ENCODE measurements at regions not wholly inside any gene's neighbourhood (a gene's known extent, or its start where the extent isn't known, plus 50 kb on each side); places are given as distances from the start of the nearest gene placed in this dataset.

GRCh38 chr5:82497242-82497641, 219.1 kb upstream of the RPS23 start:
- Mint-ChIP-seq H3K4me3 (no peak overlapping the region), H3K27me3 (ENCODE audit: low read depth) (peaks cover 6% of the 10 kb centered on the region), H3K9me3 (ENCODE audit: insufficient read depth) (no peaks in the 10 kb centered on the region), H3K4me1 (ENCODE audit: low read depth) (no peaks in the 10 kb centered on the region), H3K36me3 (ENCODE audit: low read depth) (no peaks in the 10 kb centered on the region), H3K27ac (no peak overlapping the region)
- POLR2A ChIA-PET, result no interaction called here
- no peak for DNase-seq
- CTCF ChIA-PET, result no interaction called here
- ATAC-seq, result no peak

DNA sequence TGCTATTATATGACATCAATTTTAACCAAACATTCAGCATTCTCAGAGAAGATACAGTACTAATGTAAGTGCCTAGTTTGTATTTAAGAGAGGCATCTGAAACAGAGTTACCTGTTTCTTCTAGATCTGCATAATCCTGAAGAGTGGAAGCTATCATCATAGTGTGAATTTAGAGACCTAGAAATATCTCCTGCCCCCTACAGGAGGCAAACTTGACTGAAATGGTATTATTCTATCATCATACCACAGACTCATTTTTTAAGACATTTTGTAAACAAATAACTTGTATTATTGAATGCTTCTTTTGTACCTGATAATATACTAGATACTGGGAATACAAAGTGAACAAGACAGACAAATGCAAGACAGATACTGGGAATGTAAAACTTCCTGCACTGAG, 216.8 kb upstream of the RPS23 start:
- ChIA-PET CTCF (interaction anchor here (1.0 to 1.6 kb wide), 2 partner anchors 138 to 144 kb away, joined by 3 to 4 read pairs; no protein-coding TSS in a partner anchor), POLR2A (no interaction called here)
- no peak overlapping the region for H3K4me3 Mint-ChIP-seq
- no peaks in the 10 kb centered on the region for H3K4me1 Mint-ChIP-seq (ENCODE audit: low read depth)
- no peak for ATAC-seq
- peaks cover 4% of the 10 kb centered on the region for H3K27me3 Mint-ChIP-seq (ENCODE audit: low read depth)
- no peak overlapping the region for H3K27ac Mint-ChIP-seq
- H3K36me3 Mint-ChIP-seq (ENCODE audit: low read depth), result no peaks in the 10 kb centered on the region
- no peak for DNase-seq
- H3K9me3 Mint-ChIP-seq (ENCODE audit: insufficient read depth), result no peaks in the 10 kb centered on the region

- ChIA-PET CTCF (no interaction called here), POLR2A (no interaction called here)
- H3K27ac Mint-ChIP-seq, result no peak overlapping the region
- H3K4me3 Mint-ChIP-seq, result no peak overlapping the region
- no peaks in the 10 kb centered on the region for H3K4me1 Mint-ChIP-seq (ENCODE audit: low read depth)
- ATAC-seq, result no peak
- H3K36me3 Mint-ChIP-seq (ENCODE audit: low read depth), result no peaks in the 10 kb centered on the region
- H3K9me3 Mint-ChIP-seq (ENCODE audit: insufficient read depth), result no peaks in the 10 kb centered on the region
- no peak for DNase-seq
- no peaks in the 10 kb centered on the region for H3K27me3 Mint-ChIP-seq (ENCODE audit: low read depth)
These were observed 215.1 kb upstream of the RPS23 start for GRCh38 chr5:82493221-82493620.

- H3K4me1 Mint-ChIP-seq (ENCODE audit: low read depth), result no peaks in the 10 kb centered on the region
- CTCF ChIA-PET, result no interaction called here
- H3K4me3 Mint-ChIP-seq, result no peak overlapping the region
- no peaks in the 10 kb centered on the region for H3K27me3 Mint-ChIP-seq (ENCODE audit: low read depth)
- no peak overlapping the region for H3K27ac Mint-ChIP-seq
- no peak for ATAC-seq
- H3K36me3 Mint-ChIP-seq (ENCODE audit: low read depth), result no peaks in the 10 kb centered on the region
- DNase-seq, result no peak
- POLR2A ChIA-PET, result no interaction called here
- H3K9me3 Mint-ChIP-seq (ENCODE audit: insufficient read depth), result no peaks in the 10 kb centered on the region
These were observed 213.2 kb upstream of the RPS23 start for GRCh38 chr5:82491397-82491796.

- H3K36me3 Mint-ChIP-seq (ENCODE audit: low read depth), result no peaks in the 10 kb centered on the region
- ChIA-PET CTCF (no interaction called here), POLR2A (no interaction called here)
- no peak overlapping the region for H3K27ac Mint-ChIP-seq
- H3K4me3 Mint-ChIP-seq, result no peak overlapping the region
- ATAC-seq (no peak), DNase-seq (no peak)
- no peaks in the 10 kb centered on the region for H3K27me3 Mint-ChIP-seq (ENCODE audit: low read depth)
- H3K4me1 Mint-ChIP-seq (ENCODE audit: low read depth), result no peaks in the 10 kb centered on the region
- H3K9me3 Mint-ChIP-seq (ENCODE audit: insufficient read depth), result no peaks in the 10 kb centered on the region
These were observed 211.5 kb upstream of the RPS23 start for GRCh38 chr5:82489683-82490082.

DNA sequence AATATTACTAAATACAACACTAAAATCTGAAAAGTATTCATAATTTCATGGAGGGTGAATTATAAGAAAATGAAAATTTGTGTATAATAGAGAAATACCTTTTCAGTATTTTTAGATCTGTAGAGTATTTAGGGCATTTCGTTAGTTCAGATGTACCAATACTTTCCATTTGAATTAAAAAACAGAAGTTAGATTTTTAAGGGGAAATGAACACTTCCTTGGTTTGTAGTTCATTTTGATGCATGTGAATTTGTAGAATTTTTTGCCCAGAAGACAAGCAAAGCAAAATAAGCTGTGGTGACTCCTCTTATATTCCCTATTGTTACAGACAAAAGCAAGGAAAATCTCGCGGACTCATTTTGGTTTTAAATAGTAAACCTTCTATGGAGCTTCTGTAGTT, 209.0 kb upstream of the RPS23 start:
- no peak overlapping the region for H3K4me3 Mint-ChIP-seq
- H3K9me3 Mint-ChIP-seq (ENCODE audit: insufficient read depth), result no peaks in the 10 kb centered on the region
- no peaks in the 10 kb centered on the region for H3K36me3 Mint-ChIP-seq (ENCODE audit: low read depth)
- peaks cover 6% of the 10 kb centered on the region for H3K27me3 Mint-ChIP-seq (ENCODE audit: low read depth)
- H3K27ac Mint-ChIP-seq, result no peak overlapping the region
- ChIA-PET CTCF (no interaction called here), POLR2A (no interaction called here)
- ATAC-seq (no peak), DNase-seq (no peak)
- no peaks in the 10 kb centered on the region for H3K4me1 Mint-ChIP-seq (ENCODE audit: low read depth)

- POLR2A ChIA-PET, result no interaction called here
- CTCF ChIA-PET, result no interaction called here
These were observed 202.2 kb upstream of the RPS23 start for GRCh38 chr5:82480331-82480730.

DNA sequence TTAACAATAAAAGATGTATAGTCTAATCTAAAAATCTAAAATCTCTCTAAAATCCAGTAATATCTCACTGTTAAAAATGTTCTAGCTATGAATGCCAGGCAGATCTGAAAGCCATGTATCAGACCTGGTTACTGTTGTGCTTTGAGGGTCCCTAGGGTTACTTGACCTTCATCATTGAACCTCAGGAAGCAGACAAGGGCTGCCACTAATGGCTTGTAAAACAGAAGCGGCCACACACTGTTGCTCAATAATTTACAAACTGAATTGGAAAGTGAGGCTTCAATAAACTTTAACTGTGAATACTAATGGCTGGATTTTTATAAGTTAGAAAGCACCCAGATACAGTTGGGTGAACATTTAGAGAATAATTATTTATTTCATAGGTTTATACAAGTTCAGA, 198.0 kb upstream of the RPS23 start:
- H3K36me3 Mint-ChIP-seq (ENCODE audit: low read depth), result no peaks in the 10 kb centered on the region
- H3K27ac Mint-ChIP-seq, result no peak overlapping the region
- H3K4me3 Mint-ChIP-seq, result no peak overlapping the region
- H3K4me1 Mint-ChIP-seq (ENCODE audit: low read depth), result no peaks in the 10 kb centered on the region
- no peaks in the 10 kb centered on the region for H3K9me3 Mint-ChIP-seq (ENCODE audit: insufficient read depth)
- POLR2A ChIA-PET, result no interaction called here
- no peak for ATAC-seq
- peaks cover 13% of the 10 kb centered on the region for H3K27me3 Mint-ChIP-seq (ENCODE audit: low read depth)
- CTCF ChIA-PET, result no interaction called here
- DNase-seq, result no peak

More at GRCh38 chr5:82480331-82480730, 202.2 kb upstream of the RPS23 start:
- H3K9me3 Mint-ChIP-seq (ENCODE audit: insufficient read depth), result no peaks in the 10 kb centered on the region
- no peak overlapping the region for H3K4me3 Mint-ChIP-seq
- H3K4me1 Mint-ChIP-seq (ENCODE audit: low read depth), result no peaks in the 10 kb centered on the region
- H3K27me3 Mint-ChIP-seq (ENCODE audit: low read depth), result peaks cover 16% of the 10 kb centered on the region
- ATAC-seq (no peak), DNase-seq (no peak)
- H3K27ac Mint-ChIP-seq, result no peak overlapping the region
- no peaks in the 10 kb centered on the region for H3K36me3 Mint-ChIP-seq (ENCODE audit: low read depth)

DNA sequence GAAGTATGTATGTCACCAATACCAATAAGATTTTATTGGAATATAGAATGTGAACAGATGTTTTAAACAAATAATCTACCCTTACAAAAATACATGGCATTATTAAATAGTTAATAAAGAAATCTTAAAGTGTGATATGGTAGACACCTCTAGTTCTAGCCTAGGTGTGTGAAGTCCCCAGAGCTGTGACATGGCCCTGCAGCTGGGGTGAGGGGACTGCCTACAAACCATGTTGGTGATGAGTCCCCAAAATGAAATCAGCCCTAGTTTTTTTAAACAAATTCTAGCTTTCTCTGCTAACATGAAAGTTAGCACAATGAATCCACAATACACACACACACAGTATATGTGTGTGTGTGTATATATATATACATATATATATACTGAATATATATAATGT, 195.1 kb upstream of the RPS23 start:
- DNase-seq, result no peak
- ChIA-PET POLR2A (no interaction called here), CTCF (no interaction called here)
- Mint-ChIP-seq H3K9me3 (ENCODE audit: insufficient read depth) (no peaks in the 10 kb centered on the region), H3K4me3 (no peak overlapping the region), H3K27me3 (ENCODE audit: low read depth) (peaks cover 7% of the 10 kb centered on the region), H3K4me1 (ENCODE audit: low read depth) (no peaks in the 10 kb centered on the region), H3K27ac (no peak overlapping the region), H3K36me3 (ENCODE audit: low read depth) (no peaks in the 10 kb centered on the region)
- no peak for ATAC-seq

GRCh38 chr5:82470185-82470994, 192.2 kb upstream of the RPS23 start:
- Mint-ChIP-seq H3K9me3 (ENCODE audit: insufficient read depth) (no peaks in the 10 kb centered on the region), H3K27me3 (ENCODE audit: low read depth) (peaks cover 5% of the 10 kb centered on the region), H3K4me3 (no peak overlapping the region), H3K36me3 (ENCODE audit: low read depth) (no peaks in the 10 kb centered on the region), H3K27ac (no peak overlapping the region), H3K4me1 (ENCODE audit: low read depth) (no peaks in the 10 kb centered on the region)
- no peak for DNase-seq
- POLR2A ChIA-PET, result no interaction called here
- ATAC-seq, result no peak
- CTCF ChIA-PET, result no interaction called here

- ChIA-PET POLR2A (no interaction called here), CTCF (no interaction called here)
- no peak overlapping the region for H3K27ac Mint-ChIP-seq
- ATAC-seq (no peak), DNase-seq (no peak)
- peaks cover 2% of the 10 kb centered on the region for H3K27me3 Mint-ChIP-seq (ENCODE audit: low read depth)
- no peaks in the 10 kb centered on the region for H3K4me1 Mint-ChIP-seq (ENCODE audit: low read depth)
- H3K36me3 Mint-ChIP-seq (ENCODE audit: low read depth), result no peaks in the 10 kb centered on the region
- H3K9me3 Mint-ChIP-seq (ENCODE audit: insufficient read depth), result no peaks in the 10 kb centered on the region
- no peak overlapping the region for H3K4me3 Mint-ChIP-seq
These were observed 188.9 kb upstream of the RPS23 start for GRCh38 chr5:82466986-82467561.

DNA sequence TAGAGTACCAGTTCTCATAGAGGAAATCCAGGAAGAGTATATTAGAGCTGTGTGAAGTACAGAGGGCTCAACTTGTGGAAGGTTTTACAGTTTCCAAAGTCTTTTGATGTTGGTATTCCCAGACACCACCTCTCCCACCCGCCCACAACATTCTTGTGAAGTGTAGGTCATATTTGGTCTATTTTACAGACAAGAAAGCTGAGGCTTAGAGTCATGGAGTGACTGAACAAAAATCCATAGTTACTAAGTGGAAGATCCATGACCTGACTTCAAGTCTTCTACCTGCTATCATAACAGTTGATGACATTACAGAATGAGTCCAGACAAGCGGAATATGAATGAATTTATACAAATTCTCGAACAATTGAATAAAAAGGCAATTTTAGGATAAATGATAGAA, 187.1 kb upstream of the RPS23 start:
- Mint-ChIP-seq H3K4me1 (ENCODE audit: low read depth) (no peaks in the 10 kb centered on the region), H3K27ac (no peak overlapping the region), H3K27me3 (ENCODE audit: low read depth) (peaks cover under 1% of the 10 kb centered on the region), H3K4me3 (no peak overlapping the region), H3K9me3 (ENCODE audit: insufficient read depth) (peaks cover 5% of the 10 kb centered on the region), H3K36me3 (ENCODE audit: low read depth) (no peaks in the 10 kb centered on the region)
- ChIA-PET CTCF (no interaction called here), POLR2A (no interaction called here)
- no peak for ATAC-seq
- DNase-seq, result no peak

- Mint-ChIP-seq H3K27me3 (ENCODE audit: low read depth) (no peaks in the 10 kb centered on the region), H3K9me3 (ENCODE audit: insufficient read depth) (peaks cover 5% of the 10 kb centered on the region), H3K27ac (no peak overlapping the region), H3K4me1 (ENCODE audit: low read depth) (no peaks in the 10 kb centered on the region), H3K4me3 (no peak overlapping the region), H3K36me3 (ENCODE audit: low read depth) (no peaks in the 10 kb centered on the region)
- POLR2A ChIA-PET, result no interaction called here
- ATAC-seq, result no peak
- CTCF ChIA-PET, result no interaction called here
- DNase-seq, result no peak
These were observed 181.5 kb upstream of the RPS23 start for GRCh38 chr5:82459626-82460025.

Data from activated CD8-positive, alpha-beta T cell treated with anti-CD3 and anti-CD28 coated beads, Interleukin-2, amount 10 ng/mL, durations not matched to agents 7 days and 5 days (primary cell).